ENCODE measurements at regions not wholly inside any gene's neighbourhood (a gene's known extent, or its start where the extent isn't known, plus 50 kb on each side); places are given as distances from the start of the nearest gene placed in this dataset.

- TF ChIP-seq POLR2A (IDR thresholded peaks at IDR 0.05) (no peak), CTCF (IDR thresholded peaks at IDR 0.05) (no peak)
These were observed 97.3 kb downstream of the CDCA7 start for GRCh38 chr2:173451941-173452340.
